Upper lobe of right lung (tissue), 1 donor: ENCODE measurements at regions not wholly inside any gene's neighbourhood (a gene's known extent, or its start where the extent isn't known, plus 50 kb on each side); places are given as distances from the start of the nearest gene placed in this dataset.
A peak's percentile ranks its signal among the peaks of the same experiment; 100 is the strongest.
"Not testable (repeated sequence)": the region's sequence is repeated elsewhere in the genome, so short reads cannot be mapped to it uniquely, and the experiment has no call there.

Source experiments
- ATAC-seq: fragments of 200-7000 bp; cut with Tn5 transposase; one replicate; pipeline ENCODE4 v1.9.1; 2020; ENCODE audit warnings: mild to moderate bottlenecking, moderate library complexity
- DNase-seq: peaks from one replicate; pipeline ENCODE4 v3.0.0-alpha.2; 2020
- H3K27ac ChIP-seq: fragments of 200-600 bp; one replicate; pipeline ENCODE4 v1.8.0; 2022
- H3K27me3 ChIP-seq: fragments of 200-600 bp; one replicate; pipeline ENCODE4 v1.8.0; 2022; ENCODE audit warnings: mild to moderate bottlenecking
- H3K36me3 ChIP-seq: fragments of 200-600 bp; one replicate; pipeline ENCODE4 v1.8.0; 2022
- H3K4me1 ChIP-seq: fragments of 200-600 bp; one replicate; pipeline ENCODE4 v1.8.0; 2022
- H3K4me3 ChIP-seq: fragments of 200-600 bp; one replicate; pipeline ENCODE4 v1.8.0; 2022; ENCODE audit warnings: mild to moderate bottlenecking
- H3K9me3 ChIP-seq: fragments of 200-600 bp; one replicate; pipeline ENCODE4 v1.8.0; 2022
- intact Hi-C: fragments of 100-400 bp; cut with DNase I; formaldehyde crosslinking; loops from one replicate; pipeline ENCODE4 v1.11.0; 2022
- TF ChIP-seq, protein P1 (sequence below): fragments of 200-600 bp; IDR thresholded peaks from one replicate; pipeline ENCODE4 v1.8.0; 2022; ENCODE audit warnings: antibody characterized with exemption
- donor health status: DM: no; HTN: yes; CAD: no; lungs with severe emphysema.

DNA sequence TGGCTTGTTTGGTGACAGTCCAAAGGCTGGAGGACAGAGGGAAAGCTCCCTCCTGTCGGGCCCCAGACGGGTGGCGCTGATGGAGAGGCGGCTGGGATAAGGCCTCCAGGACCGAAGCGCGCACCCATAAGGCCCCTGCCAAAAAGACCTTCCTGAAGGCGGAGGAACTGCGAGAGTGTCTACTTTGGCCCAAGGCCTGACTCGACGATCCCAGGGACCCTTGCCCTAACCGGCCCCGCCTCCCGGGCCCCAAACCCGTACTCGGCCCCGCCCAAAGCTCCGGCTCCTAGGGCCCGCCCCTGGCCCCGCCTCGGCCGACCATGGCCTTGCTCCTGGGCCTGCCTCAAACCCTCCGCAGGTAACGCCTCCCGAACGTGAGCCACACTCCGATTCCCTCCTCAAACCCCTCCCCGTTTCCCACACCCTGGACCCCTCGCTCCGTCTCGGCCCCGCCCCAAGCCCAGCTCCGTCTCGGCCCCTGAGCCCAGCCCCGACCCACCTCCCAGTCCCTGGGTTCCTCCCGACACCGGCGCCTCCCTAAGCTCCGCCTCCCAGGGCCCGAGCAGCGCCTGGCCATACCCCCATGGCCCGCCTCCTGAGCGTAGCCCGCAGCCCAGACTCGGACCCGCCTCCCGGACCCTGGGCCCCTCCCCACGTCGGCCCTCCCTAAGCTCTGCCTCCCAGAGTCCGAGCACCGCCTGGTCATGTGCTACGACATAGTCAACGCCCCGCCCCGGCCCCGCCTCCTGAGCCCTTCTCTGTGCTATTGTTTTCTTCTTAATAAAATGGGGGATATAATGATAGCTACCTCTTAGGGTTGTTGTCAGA is 90.0 kb upstream of the DRD5 start:
- TF ChIP-seq, protein P1, sequence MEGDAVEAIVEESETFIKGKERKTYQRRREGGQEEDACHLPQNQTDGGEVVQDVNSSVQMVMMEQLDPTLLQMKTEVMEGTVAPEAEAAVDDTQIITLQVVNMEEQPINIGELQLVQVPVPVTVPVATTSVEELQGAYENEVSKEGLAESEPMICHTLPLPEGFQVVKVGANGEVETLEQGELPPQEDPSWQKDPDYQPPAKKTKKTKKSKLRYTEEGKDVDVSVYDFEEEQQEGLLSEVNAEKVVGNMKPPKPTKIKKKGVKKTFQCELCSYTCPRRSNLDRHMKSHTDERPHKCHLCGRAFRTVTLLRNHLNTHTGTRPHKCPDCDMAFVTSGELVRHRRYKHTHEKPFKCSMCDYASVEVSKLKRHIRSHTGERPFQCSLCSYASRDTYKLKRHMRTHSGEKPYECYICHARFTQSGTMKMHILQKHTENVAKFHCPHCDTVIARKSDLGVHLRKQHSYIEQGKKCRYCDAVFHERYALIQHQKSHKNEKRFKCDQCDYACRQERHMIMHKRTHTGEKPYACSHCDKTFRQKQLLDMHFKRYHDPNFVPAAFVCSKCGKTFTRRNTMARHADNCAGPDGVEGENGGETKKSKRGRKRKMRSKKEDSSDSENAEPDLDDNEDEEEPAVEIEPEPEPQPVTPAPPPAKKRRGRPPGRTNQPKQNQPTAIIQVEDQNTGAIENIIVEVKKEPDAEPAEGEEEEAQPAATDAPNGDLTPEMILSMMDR, result no peak
- no peaks in the 10 kb centered on the region for H3K27me3 ChIP-seq
- intact Hi-C loops, result no loop called here
- H3K4me1 ChIP-seq, result peaks cover 3% of the 10 kb centered on the region
- no peaks in the 10 kb centered on the region for H3K36me3 ChIP-seq
- peak; percentile 100 for ATAC-seq
- H3K9me3 ChIP-seq, result no peaks in the 10 kb centered on the region
- H3K4me3 ChIP-seq, result peak overlapping the region; percentile 66
- peak; percentile 98 for DNase-seq
- H3K27ac ChIP-seq, result peak overlapping the region; percentile 63

DNA sequence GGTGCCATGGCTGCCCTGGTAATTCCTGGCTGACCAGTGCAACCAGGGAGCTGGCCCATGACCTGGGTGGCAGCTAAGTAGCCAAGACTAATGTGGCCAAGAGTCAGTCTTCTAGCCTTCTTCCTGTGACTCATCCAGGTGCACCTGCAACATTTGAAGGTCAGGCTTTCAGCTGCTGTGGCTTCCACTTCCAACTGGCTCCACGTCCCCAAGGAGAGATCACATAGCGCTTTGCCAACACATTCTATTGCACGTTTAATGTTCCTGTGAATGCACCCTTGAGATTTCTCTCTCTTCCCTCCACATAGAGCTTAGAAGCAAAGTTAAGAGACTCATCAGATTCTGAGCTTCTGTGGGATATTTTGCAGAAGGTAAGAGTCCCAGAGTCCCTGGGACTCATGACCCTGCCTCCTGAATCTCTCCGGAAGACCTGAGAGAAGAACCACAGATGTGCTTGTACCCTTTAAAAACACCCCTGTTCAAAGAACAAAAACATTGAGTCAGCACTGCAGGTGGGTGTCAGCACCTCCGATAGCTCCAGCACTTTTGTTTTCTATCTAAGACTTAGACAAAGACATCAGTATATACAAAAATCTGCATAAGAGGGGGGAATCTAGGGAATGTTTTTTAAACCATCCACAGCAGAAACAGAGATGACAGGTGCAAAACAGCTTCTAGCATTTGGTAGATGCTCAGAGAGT is 88.5 kb upstream of the DRD5 start:
- H3K4me3 ChIP-seq, H3K27me3 ChIP-seq, ATAC-seq, H3K9me3 ChIP-seq, H3K4me1 ChIP-seq, H3K36me3 ChIP-seq, H3K27ac ChIP-seq, DNase-seq, intact Hi-C loops: not testable (repeated sequence)

GRCh38 chr4:9694403-9694802 is 87.0 kb upstream of the DRD5 start:
- intact Hi-C loops, DNase-seq, H3K36me3 ChIP-seq, ATAC-seq, H3K4me3 ChIP-seq, H3K9me3 ChIP-seq, H3K27me3 ChIP-seq, H3K4me1 ChIP-seq, H3K27ac ChIP-seq: not testable (repeated sequence)

DNA sequence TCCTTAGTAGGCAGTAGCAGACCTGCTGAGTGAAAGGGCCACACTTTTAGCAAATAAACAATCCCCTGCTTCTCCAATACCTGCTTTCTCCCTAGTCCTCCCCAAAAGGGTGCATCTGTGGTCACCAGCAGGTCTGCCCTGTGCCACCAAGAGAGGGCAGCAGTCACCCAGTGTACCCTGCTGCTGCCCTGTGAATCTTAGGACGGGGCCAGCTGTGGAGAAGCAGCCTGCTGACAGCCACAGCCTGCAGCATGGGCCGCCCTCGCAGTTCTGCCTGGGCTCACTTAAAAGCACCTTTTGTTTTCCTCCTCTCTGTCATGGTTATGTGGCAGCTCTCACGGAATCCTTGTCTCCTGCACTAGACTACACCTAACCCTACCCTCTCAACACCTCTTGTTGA is 85.4 kb upstream of the DRD5 start:
- intact Hi-C loops, H3K4me1 ChIP-seq, H3K27ac ChIP-seq, DNase-seq, ATAC-seq, H3K4me3 ChIP-seq, H3K27me3 ChIP-seq, H3K36me3 ChIP-seq, H3K9me3 ChIP-seq: not testable (repeated sequence)
- TF ChIP-seq, protein P1, result peak; percentile 43

DNA sequence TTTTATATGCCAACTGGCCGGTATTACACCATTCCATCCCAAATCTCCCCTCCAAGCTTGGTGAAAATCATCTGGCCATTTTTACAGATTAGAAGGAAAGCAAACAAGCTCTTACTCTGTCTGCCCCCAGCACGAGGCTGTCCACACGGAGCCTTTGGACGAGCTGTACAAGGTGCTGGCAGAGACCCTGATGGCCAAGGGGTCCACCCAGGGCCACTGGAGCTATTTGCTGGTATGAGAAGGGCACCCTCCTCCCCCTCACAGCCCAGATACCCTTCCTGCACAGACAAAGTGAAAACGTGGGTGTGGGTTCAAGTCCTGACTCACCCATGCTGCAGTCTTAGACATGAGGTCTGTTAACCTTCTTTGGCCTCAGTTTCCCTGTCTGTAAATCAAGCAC is 84.9 kb upstream of the DRD5 start:
- intact Hi-C loops, H3K36me3 ChIP-seq, H3K4me3 ChIP-seq, ATAC-seq, H3K9me3 ChIP-seq, H3K27me3 ChIP-seq, DNase-seq, H3K4me1 ChIP-seq, H3K27ac ChIP-seq: not testable (repeated sequence)

DNA sequence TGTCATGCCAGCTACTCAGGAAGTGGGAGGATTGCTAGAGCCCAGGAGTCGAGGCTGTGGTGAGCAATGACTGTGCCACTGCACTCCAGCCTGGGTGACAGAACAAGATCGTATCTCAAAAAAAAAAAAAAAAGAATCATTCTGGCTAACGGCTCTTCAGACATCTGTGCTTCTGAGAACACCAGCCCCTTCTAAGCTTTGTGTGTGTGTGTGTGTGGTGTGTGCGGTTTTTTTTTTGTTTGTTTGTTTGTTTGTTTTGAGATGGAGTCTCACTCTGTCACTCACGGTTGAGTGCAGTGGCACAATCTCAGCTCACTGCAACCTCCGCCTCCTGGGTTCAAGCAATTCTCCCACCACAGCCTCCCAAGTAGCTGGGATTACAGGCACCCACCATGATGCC is 79.4 kb upstream of the DRD5 start:
- H3K4me3 ChIP-seq, H3K27ac ChIP-seq, ATAC-seq, H3K27me3 ChIP-seq, intact Hi-C loops, H3K4me1 ChIP-seq, H3K36me3 ChIP-seq, DNase-seq, H3K9me3 ChIP-seq: not testable (repeated sequence)

DNA sequence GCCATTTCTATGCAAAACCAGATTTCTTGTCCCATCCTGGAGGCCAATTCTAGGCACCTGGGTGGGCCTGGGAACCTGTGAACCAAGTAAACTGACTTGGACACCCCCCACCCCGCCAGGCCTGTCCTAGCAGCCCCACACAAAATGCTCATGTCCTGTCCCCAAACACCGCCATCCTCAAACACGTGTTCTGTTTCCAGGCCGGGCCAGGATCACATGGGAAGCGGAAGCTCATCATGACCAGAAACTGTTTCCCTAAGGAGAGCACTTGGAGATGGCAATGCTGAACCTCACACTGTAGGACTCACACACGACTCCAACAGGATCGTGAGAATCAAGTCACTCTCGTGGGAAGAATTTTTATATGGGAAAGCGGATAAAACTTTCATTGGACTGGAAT is 78.7 kb upstream of the DRD5 start:
- intact Hi-C loops, ATAC-seq, H3K4me1 ChIP-seq, H3K9me3 ChIP-seq, H3K27ac ChIP-seq, H3K36me3 ChIP-seq, H3K4me3 ChIP-seq, H3K27me3 ChIP-seq, DNase-seq: not testable (repeated sequence)

DNA sequence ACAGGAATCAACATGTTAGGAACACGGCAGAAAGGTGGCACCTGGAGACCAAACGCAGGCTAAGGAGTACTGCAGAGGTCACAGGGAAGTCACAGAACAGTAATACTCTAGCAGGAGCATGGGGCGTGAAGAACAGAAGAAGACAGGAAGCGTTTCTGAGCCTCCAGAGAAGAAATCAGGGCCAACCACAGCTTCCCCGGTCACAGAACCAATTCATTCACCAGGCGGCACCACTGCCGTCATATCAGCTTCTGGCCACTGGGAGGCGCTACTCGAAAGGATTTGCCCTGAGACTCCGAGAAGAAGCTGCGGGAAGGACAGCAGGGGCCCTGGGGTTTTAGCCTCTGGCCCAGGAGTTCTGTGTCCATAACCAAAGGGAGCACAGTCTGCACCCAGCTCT is 78.0 kb upstream of the DRD5 start:
- Histone ChIP-seq H3K27me3 (no peaks in the 10 kb centered on the region), H3K9me3 (no peaks in the 10 kb centered on the region), H3K36me3 (no peaks in the 10 kb centered on the region), H3K27ac (no peak overlapping the region), H3K4me1 (peaks cover 2% of the 10 kb centered on the region), H3K4me3 (no peak overlapping the region)
- intact Hi-C loops, result no loop called here
- TF ChIP-seq, protein P1, result peak; percentile 75
- ATAC-seq, result peak; percentile 56
- DNase-seq, result peak; percentile 84

DNA sequence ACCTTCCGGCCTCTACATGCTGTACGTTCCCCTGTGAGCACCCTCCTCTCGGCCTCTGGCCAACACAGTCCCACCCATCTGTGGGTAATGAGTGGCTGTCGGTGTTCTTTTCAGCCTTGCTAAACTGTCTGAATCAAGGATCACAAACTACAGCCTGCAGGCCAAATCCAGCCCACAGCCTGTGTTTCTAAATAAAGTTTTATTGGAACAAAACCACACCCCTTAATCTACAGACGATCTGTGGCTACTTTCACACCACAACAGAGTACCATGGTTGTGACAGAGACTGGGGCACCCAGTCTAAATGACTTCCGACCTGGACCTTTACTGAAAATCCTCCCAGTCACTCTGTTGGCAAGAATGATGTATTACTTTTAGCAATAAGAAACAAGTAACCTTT is 77.3 kb upstream of the DRD5 start:
- intact Hi-C loops, H3K9me3 ChIP-seq, H3K4me3 ChIP-seq, DNase-seq, H3K27me3 ChIP-seq, ATAC-seq, H3K36me3 ChIP-seq, H3K4me1 ChIP-seq, H3K27ac ChIP-seq: not testable (repeated sequence)
